CD4-positive, CD25-positive, alpha-beta regulatory T cell (primary cell): ENCODE measurements at regions not wholly inside any gene's neighbourhood (a gene's known extent, or its start where the extent isn't known, plus 50 kb on each side); places are given as distances from the start of the nearest gene placed in this dataset.
A peak's percentile ranks its signal among the peaks of the same experiment; 100 is the strongest.

Experiments
- ATAC-seq, 2 donors: fragments of 150-1000 bp; cut with Tn5 transposase; one replicate each; pipeline ENCODE4 v1.10.0; 2021; ENCODE audit warnings: low read depth in 2 of 2, moderate number of reproducible peaks in 2 of 2, moderate library complexity in 1 of 2
- DNase-seq, 3 donors: peaks; one replicate each; pipeline versions ENCODE4 v3.0.0 to v3.0.0-alpha.2; 2012 to 2022; ENCODE audit warnings: mixed read lengths in 1 of 3
- H3K27ac ChIP-seq: one replicate; pipeline ENCODE4 v1.7.0; 2013; ENCODE audit warnings: mild to moderate bottlenecking, low read length; ENCODE audit not compliant: insufficient read depth, poor library complexity, severe bottlenecking
- H3K27me3 ChIP-seq: one replicate; pipeline ENCODE4 v1.7.0; 2013; ENCODE audit warnings: low read length; ENCODE audit not compliant: control insufficient read depth, insufficient read depth
- H3K36me3 ChIP-seq: one replicate; pipeline ENCODE4 v1.7.0; 2013; ENCODE audit warnings: mild to moderate bottlenecking, low read length, moderate library complexity; ENCODE audit not compliant: control insufficient read depth, insufficient read depth
- H3K4me1 ChIP-seq: 2 replicates; pipeline ENCODE4 v1.7.0; 2013; ENCODE audit warnings: mild to moderate bottlenecking, low read length; ENCODE audit not compliant: insufficient read depth, control insufficient read depth, poor library complexity, severe bottlenecking
- H3K4me3 ChIP-seq: one replicate; pipeline ENCODE4 v1.7.0; 2013; ENCODE audit warnings: low read depth, mild to moderate bottlenecking, low read length, moderate library complexity
- H3K9me3 ChIP-seq, 2 experiments: 1 replicate in 1 of 2; 2 replicates in 1 of 2; pipeline ENCODE4 v1.7.0; 2013; ENCODE audit warnings: low read length in 2 of 2, mild to moderate bottlenecking in 1 of 2, moderate library complexity in 1 of 2; ENCODE audit not compliant: control insufficient read depth in 2 of 2
- H3K27ac Mint-ChIP-seq, 3 donors: one replicate each; pipeline ENCODE4 v1.8.0; 2020 to 2022; ENCODE audit warnings: mild to moderate bottlenecking in 3 of 3, mixed read lengths in 3 of 3, moderate library complexity in 2 of 3
- H3K27me3 Mint-ChIP-seq: one replicate; pipeline ENCODE4 v1.8.0; 2022; ENCODE audit warnings: mild to moderate bottlenecking, mixed read lengths
- H3K36me3 Mint-ChIP-seq: one replicate; pipeline ENCODE4 v1.8.0; 2020; ENCODE audit warnings: mixed read lengths
- H3K4me1 Mint-ChIP-seq, 4 donors: one replicate each; pipeline ENCODE4 v1.8.0; 2020 to 2022; ENCODE audit warnings: mixed read lengths in 4 of 4, mild to moderate bottlenecking in 1 of 4
- H3K4me3 Mint-ChIP-seq, 4 donors: one replicate each; pipeline ENCODE4 v1.8.0; 2020 to 2022; ENCODE audit warnings: mild to moderate bottlenecking in 4 of 4, mixed read lengths in 4 of 4, moderate library complexity in 3 of 4
- H3K9me3 Mint-ChIP-seq, 7 donors: one replicate each; pipeline ENCODE4 v1.8.0; 2020 to 2022; ENCODE audit warnings: mixed read lengths in 7 of 7, mild to moderate bottlenecking in 3 of 7, moderate library complexity in 2 of 7

DNA sequence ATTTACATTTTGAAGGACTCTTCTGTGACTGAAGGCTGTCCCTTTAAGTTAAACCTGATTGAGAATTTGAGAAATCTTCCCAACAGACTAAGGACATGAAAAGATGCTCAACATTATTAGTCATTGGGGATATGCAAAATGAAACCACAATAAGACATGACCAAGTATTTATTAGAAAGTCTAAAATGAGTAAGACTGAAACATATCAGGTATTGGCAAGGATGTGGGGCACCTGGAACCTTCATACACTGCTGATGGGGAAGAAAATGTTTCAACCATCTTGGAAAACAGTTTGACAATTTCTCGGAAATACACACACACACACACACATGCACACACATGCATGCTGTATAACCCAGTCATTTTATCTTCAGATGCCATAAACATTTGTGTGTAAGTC is 132.1 kb upstream of the CDK6 start:
- Mint-ChIP-seq H3K9me3 (peaks cover 0 to 3% (median 0%) of the 10 kb centered on the region in 7 donors), H3K36me3 (no peaks in the 10 kb centered on the region), H3K27me3 (no peaks in the 10 kb centered on the region), H3K27ac (no peak overlapping the region), H3K4me3 (no peak overlapping the region), H3K4me1 (no peaks in the 10 kb centered on the region)
- Histone ChIP-seq H3K4me1 (no peaks in the 10 kb centered on the region), H3K9me3 (no peaks in the 10 kb centered on the region), H3K36me3 (no peaks in the 10 kb centered on the region), H3K27ac (no peak overlapping the region), H3K27me3 (no peaks in the 10 kb centered on the region), H3K4me3 (no peak overlapping the region)
- ATAC-seq: no peak
- DNase-seq: peak in 1 of 3 donors; percentile 21

DNA sequence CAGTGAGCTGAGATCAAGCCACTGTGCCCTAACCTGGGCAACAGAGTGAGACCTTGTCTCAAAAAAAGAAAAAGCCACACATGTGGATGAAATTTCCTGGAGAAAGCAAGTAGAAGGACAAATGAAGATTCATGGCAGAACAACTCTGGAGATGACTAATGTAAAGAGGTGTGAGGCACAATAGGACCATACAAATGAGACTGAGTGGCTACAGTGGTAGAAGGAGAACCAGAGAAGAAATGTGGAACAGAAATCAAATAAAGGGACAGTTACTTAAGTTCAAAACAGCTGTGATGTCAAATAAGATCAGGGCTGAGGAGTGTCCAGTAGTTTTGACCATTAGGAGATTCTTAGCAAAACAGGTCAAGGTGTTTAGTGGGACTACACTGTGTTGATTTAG is 130.9 kb upstream of the CDK6 start:
- H3K27me3 Mint-ChIP-seq: peaks cover 2% of the 10 kb centered on the region
- peaks cover 0 to 3% (median 0%) of the 10 kb centered on the region in 7 donors for H3K9me3 Mint-ChIP-seq
- ATAC-seq (no peak), DNase-seq (no peak)
- H3K27ac Mint-ChIP-seq: no peak overlapping the region
- Histone ChIP-seq H3K27ac (no peak overlapping the region), H3K4me3 (no peak overlapping the region), H3K4me1 (no peaks in the 10 kb centered on the region), H3K9me3 (no peaks in the 10 kb centered on the region), H3K27me3 (no peaks in the 10 kb centered on the region), H3K36me3 (no peaks in the 10 kb centered on the region)
- H3K36me3 Mint-ChIP-seq: no peaks in the 10 kb centered on the region
- H3K4me1 Mint-ChIP-seq: no peaks in the 10 kb centered on the region
- H3K4me3 Mint-ChIP-seq: no peak overlapping the region

DNA sequence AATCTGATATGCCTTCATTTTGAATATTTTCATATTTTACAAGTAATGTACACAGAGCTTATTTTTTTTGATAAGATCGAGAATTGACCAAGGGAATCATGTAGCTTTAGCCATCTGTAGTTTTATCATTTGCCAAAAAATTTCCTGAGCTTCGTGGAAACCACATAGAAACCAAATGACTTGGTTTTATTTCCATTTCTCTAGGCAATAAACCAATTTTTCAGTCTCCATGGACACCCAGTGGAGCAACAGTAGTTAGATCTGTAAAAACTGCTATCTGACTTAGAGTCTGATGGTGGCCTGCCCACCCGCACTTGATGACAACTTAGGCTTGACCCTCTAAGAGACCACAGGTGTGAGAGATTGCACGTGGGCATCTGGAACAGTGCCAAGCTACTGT is 127.8 kb upstream of the CDK6 start:
- H3K27me3 ChIP-seq: no peaks in the 10 kb centered on the region
- Mint-ChIP-seq H3K4me1 (no peaks in the 10 kb centered on the region), H3K4me3 (no peak overlapping the region), H3K9me3 (peaks cover 0 to 8% (median 0%) of the 10 kb centered on the region in 7 donors), H3K36me3 (no peaks in the 10 kb centered on the region), H3K27me3 (peaks cover 4% of the 10 kb centered on the region), H3K27ac (no peak overlapping the region)
- ATAC-seq (no peak), DNase-seq (no peak)
- H3K36me3 ChIP-seq: no peaks in the 10 kb centered on the region
- H3K4me3 ChIP-seq: no peak overlapping the region
- H3K9me3 ChIP-seq: no peaks in the 10 kb centered on the region
- H3K4me1 ChIP-seq: no peaks in the 10 kb centered on the region
- H3K27ac ChIP-seq: no peak overlapping the region

DNA sequence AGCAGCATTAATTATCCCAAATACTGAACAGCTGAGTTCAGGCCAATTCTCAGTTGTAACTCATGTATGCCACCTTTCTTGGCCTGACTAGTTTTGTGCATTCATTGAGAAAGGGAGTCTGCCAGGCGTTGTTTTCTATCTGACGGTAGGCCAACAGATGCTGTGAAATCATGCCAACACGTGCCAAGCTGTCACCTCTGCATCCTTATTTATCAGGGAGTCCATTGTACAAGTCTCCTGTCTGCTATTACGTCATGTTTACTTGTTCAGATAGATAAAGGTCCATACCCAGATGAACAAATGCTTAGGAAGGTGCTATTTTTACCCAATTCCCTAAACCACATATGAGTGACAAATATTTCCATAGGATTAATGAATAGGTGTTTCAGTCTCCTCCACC is 127.2 kb upstream of the CDK6 start:
- H3K9me3 ChIP-seq: no peaks in the 10 kb centered on the region
- no peaks in the 10 kb centered on the region for H3K4me1 ChIP-seq
- no peak overlapping the region for H3K4me3 Mint-ChIP-seq
- peaks cover 0 to 6% (median 0%) of the 10 kb centered on the region in 7 donors for H3K9me3 Mint-ChIP-seq
- H3K27me3 Mint-ChIP-seq: peaks cover 4% of the 10 kb centered on the region
- H3K27ac Mint-ChIP-seq: no peak overlapping the region
- no peaks in the 10 kb centered on the region for H3K36me3 ChIP-seq
- H3K27me3 ChIP-seq: no peaks in the 10 kb centered on the region
- no peak overlapping the region for H3K27ac ChIP-seq
- H3K36me3 Mint-ChIP-seq: no peaks in the 10 kb centered on the region
- DNase-seq (no peak), ATAC-seq (no peak)
- H3K4me1 Mint-ChIP-seq: no peaks in the 10 kb centered on the region
- no peak overlapping the region for H3K4me3 ChIP-seq

DNA sequence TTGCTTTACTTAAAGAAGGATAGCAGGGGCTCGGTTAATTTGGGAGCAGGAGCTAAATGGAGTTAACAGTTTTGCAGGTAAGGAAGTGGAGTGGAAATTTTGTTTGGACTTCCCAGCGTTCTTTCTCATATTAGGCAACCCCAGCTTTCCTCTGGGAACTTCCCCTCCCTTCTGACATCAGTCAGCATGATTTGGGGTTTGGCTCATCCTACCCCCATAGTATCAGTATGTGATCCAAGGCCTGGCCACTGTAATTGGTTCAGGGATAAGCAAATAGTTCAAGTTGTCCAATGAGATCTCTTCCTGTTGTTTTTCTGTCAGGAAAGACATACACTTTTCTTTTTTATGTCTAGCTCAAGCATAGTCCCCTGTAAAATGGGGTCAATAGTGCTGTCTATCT is 125.6 kb upstream of the CDK6 start:
- no peak for ATAC-seq

DNA sequence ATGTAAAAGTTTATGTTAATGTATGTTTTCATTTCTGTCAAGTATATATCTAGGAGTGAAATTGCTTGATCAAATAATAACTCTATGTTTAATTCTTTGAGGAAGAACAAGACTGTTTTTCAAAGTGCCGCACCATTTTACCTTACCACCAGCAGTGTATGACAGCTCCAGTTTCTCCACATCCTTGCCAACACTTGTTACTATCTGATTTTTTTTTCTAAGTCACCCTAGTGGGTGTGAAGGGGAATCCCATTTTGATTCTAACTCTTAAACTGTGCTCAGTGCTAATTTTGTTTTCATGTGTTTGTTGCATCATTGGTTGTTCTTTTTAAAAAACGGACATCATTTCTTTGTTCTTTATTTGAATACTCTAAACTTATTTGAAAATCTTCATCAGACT is 120.2 kb upstream of the CDK6 start:
- no peak overlapping the region for H3K27ac ChIP-seq
- no peak overlapping the region for H3K4me3 ChIP-seq
- Mint-ChIP-seq H3K36me3 (no peaks in the 10 kb centered on the region), H3K9me3 (peaks cover 0 to 17% (median 9%) of the 10 kb centered on the region in 7 donors), H3K4me3 (no peak overlapping the region), H3K4me1 (no peaks in the 10 kb centered on the region), H3K27ac (no peak overlapping the region), H3K27me3 (no peaks in the 10 kb centered on the region)
- no peak for ATAC-seq
- H3K36me3 ChIP-seq: no peaks in the 10 kb centered on the region
- H3K9me3 ChIP-seq: no peaks in the 10 kb centered on the region
- no peak for DNase-seq
- H3K4me1 ChIP-seq: no peaks in the 10 kb centered on the region
- peaks cover 5% of the 10 kb centered on the region for H3K27me3 ChIP-seq

More for the DNA sequence above, 125.6 kb upstream of the CDK6 start:
- H3K36me3 ChIP-seq: no peaks in the 10 kb centered on the region
- no peaks in the 10 kb centered on the region for H3K27me3 ChIP-seq
- no peaks in the 10 kb centered on the region for H3K4me1 ChIP-seq
- Mint-ChIP-seq H3K9me3 (peaks cover 0 to 9% (median 5%) of the 10 kb centered on the region in 7 donors), H3K4me1 (no peaks in the 10 kb centered on the region), H3K36me3 (no peaks in the 10 kb centered on the region), H3K27me3 (peaks cover 4% of the 10 kb centered on the region), H3K27ac (no peak overlapping the region), H3K4me3 (no peak overlapping the region)
- H3K4me3 ChIP-seq: no peak overlapping the region
- DNase-seq: no peak
- no peak overlapping the region for H3K27ac ChIP-seq
- no peaks in the 10 kb centered on the region for H3K9me3 ChIP-seq

DNA sequence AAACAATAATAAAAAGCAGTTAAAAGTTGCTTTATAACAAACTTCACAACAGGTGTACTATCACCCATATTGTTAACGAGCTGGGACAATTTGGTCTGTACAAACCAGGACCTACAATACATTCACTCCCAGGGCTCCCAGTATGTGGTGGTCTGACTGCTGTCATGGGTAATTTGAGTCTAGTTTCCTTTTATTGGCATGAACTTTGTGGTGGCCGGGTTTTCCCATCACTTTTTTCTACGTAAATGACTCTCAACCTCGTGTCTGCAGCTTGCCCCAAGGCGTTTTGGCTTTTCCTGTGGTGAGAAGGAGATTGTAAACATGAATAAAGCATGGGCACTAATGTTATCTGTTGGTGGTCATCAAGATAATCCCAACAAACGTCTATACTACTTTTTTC is 118.7 kb upstream of the CDK6 start:
- Mint-ChIP-seq H3K27me3 (no peaks in the 10 kb centered on the region), H3K9me3 (peaks cover 0 to 15% (median 9%) of the 10 kb centered on the region in 7 donors), H3K36me3 (no peaks in the 10 kb centered on the region), H3K27ac (no peak overlapping the region), H3K4me1 (no peaks in the 10 kb centered on the region), H3K4me3 (no peak overlapping the region)
- Histone ChIP-seq H3K9me3 (no peaks in the 10 kb centered on the region), H3K4me3 (no peak overlapping the region), H3K27me3 (peaks cover 5% of the 10 kb centered on the region), H3K36me3 (no peaks in the 10 kb centered on the region), H3K4me1 (no peaks in the 10 kb centered on the region), H3K27ac (no peak overlapping the region)
- DNase-seq (no peak), ATAC-seq (no peak)

DNA sequence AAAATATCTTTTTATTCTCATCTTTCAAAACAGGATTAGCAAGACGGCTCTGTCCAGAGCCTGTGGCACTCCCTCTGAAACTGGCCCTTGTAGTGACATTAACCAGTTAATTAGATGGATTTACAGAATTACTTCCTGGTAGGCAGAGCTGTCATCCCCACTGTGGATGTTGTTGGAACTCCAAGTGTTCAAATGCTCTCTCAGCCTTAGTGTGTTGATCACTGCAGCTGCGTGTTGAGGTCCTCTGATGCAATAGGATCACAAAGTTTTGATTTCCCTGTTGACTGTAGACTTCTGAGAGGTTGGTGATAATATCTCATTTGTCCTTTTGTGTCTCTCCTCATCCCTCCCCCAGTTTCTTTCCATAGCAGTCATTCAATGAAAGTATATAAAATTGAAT is 117.3 kb upstream of the CDK6 start:
- peaks cover 0 to 12% (median 9%) of the 10 kb centered on the region in 7 donors for H3K9me3 Mint-ChIP-seq
- ATAC-seq (no peak), DNase-seq (no peak)
- H3K27ac ChIP-seq: no peak overlapping the region
- no peak overlapping the region for H3K4me3 ChIP-seq
- H3K9me3 ChIP-seq: no peaks in the 10 kb centered on the region
- H3K4me1 ChIP-seq: no peaks in the 10 kb centered on the region
- H3K27ac Mint-ChIP-seq: no peak overlapping the region
- no peaks in the 10 kb centered on the region for H3K36me3 ChIP-seq
- no peaks in the 10 kb centered on the region for H3K36me3 Mint-ChIP-seq
- peaks cover 5% of the 10 kb centered on the region for H3K27me3 ChIP-seq
- H3K4me1 Mint-ChIP-seq: no peaks in the 10 kb centered on the region
- no peak overlapping the region for H3K4me3 Mint-ChIP-seq
- no peaks in the 10 kb centered on the region for H3K27me3 Mint-ChIP-seq
